Activated T-cell treated with anti-CD3 and anti-CD28 coated beads, Interleukin-2, amount 50 U/mL, for 24 hours (primary cell): ENCODE measurements at regions not wholly inside any gene's neighbourhood (a gene's known extent, or its start where the extent isn't known, plus 50 kb on each side); places are given as distances from the start of the nearest gene placed in this dataset.
A peak's percentile ranks its signal among the peaks of the same experiment; 100 is the strongest.
"Not testable (repeated sequence)": the region's sequence is repeated elsewhere in the genome, so short reads cannot be mapped to it uniquely, and the experiment has no call there.

ENCODE experiments used
- DNase-seq: peaks from one replicate; pipeline ENCODE4 v3.0.0-alpha.2; 2020
- H3K27ac Mint-ChIP-seq: 2 replicates; pipeline ENCODE4 v1.8.0; 2020; ENCODE audit warnings: mild to moderate bottlenecking, mixed read lengths
- H3K27me3 Mint-ChIP-seq: 2 replicates; pipeline ENCODE4 v1.8.0; 2020; ENCODE audit warnings: mixed read lengths
- H3K36me3 Mint-ChIP-seq: 2 replicates; pipeline ENCODE4 v1.8.0; 2020; ENCODE audit warnings: low read depth, mixed read lengths
- H3K4me1 Mint-ChIP-seq: 2 replicates; pipeline ENCODE4 v1.8.0; 2020; ENCODE audit warnings: low read depth, mixed read lengths
- H3K4me3 Mint-ChIP-seq: 2 replicates; pipeline ENCODE4 v1.8.0; 2020; ENCODE audit warnings: mild to moderate bottlenecking, moderate library complexity, mixed read lengths
- H3K9me3 Mint-ChIP-seq: 2 replicates; pipeline ENCODE4 v1.8.0; 2020; ENCODE audit warnings: mixed read lengths

GRCh38 chr15:79562899-79563298, 130.8 kb downstream of the MINAR1 start:
- no peaks in the 10 kb centered on the region for H3K36me3 Mint-ChIP-seq
- no peak overlapping the region for H3K27ac Mint-ChIP-seq
- DNase-seq, result no peak
- peaks cover 5% of the 10 kb centered on the region for H3K9me3 Mint-ChIP-seq
- no peak overlapping the region for H3K4me3 Mint-ChIP-seq
- no peaks in the 10 kb centered on the region for H3K4me1 Mint-ChIP-seq
- peaks cover 39% of the 10 kb centered on the region for H3K27me3 Mint-ChIP-seq

GRCh38 chr15:79570004-79570403, 137.9 kb downstream of the MINAR1 start:
- Mint-ChIP-seq H3K9me3 (no peaks in the 10 kb centered on the region), H3K4me3 (no peak overlapping the region), H3K27me3 (no peaks in the 10 kb centered on the region), H3K27ac (no peak overlapping the region), H3K36me3 (no peaks in the 10 kb centered on the region), H3K4me1 (no peaks in the 10 kb centered on the region)
- no peak for DNase-seq

- H3K4me1 Mint-ChIP-seq, result no peaks in the 10 kb centered on the region
- H3K36me3 Mint-ChIP-seq, result no peaks in the 10 kb centered on the region
- no peaks in the 10 kb centered on the region for H3K9me3 Mint-ChIP-seq
- no peak overlapping the region for H3K4me3 Mint-ChIP-seq
- no peak for DNase-seq
- no peak overlapping the region for H3K27ac Mint-ChIP-seq
- peaks cover 6% of the 10 kb centered on the region for H3K27me3 Mint-ChIP-seq
These were observed 140.7 kb downstream of the MINAR1 start for GRCh38 chr15:79572691-79573404.

- not testable (repeated sequence) for H3K9me3 Mint-ChIP-seq, H3K27me3 Mint-ChIP-seq, H3K4me3 Mint-ChIP-seq, H3K36me3 Mint-ChIP-seq, H3K4me1 Mint-ChIP-seq, H3K27ac Mint-ChIP-seq, DNase-seq
These were observed 142.5 kb downstream of the MINAR1 start for GRCh38 chr15:79574431-79575273.

- Mint-ChIP-seq H3K27me3 (peaks cover 22% of the 10 kb centered on the region), H3K4me1 (no peaks in the 10 kb centered on the region), H3K9me3 (no peaks in the 10 kb centered on the region), H3K4me3 (no peak overlapping the region), H3K27ac (no peak overlapping the region), H3K36me3 (no peaks in the 10 kb centered on the region)
- DNase-seq, result no peak
These were observed 150.5 kb downstream of the MINAR1 start for GRCh38 chr15:79582650-79583049.

- Mint-ChIP-seq H3K4me3 (no peak overlapping the region), H3K9me3 (no peaks in the 10 kb centered on the region), H3K4me1 (no peaks in the 10 kb centered on the region), H3K36me3 (no peaks in the 10 kb centered on the region), H3K27ac (no peak overlapping the region), H3K27me3 (peaks cover 23% of the 10 kb centered on the region)
- DNase-seq, result no peak
These were observed 160.0 kb downstream of the MINAR1 start for GRCh38 chr15:79592126-79592525.

- peaks cover 17% of the 10 kb centered on the region for H3K27me3 Mint-ChIP-seq
- DNase-seq, result no peak
- no peaks in the 10 kb centered on the region for H3K9me3 Mint-ChIP-seq
These were observed 161.2 kb downstream of the MINAR1 start for GRCh38 chr15:79593119-79593869.

GRCh38 chr15:79595306-79595705, 163.2 kb downstream of the MINAR1 start:
- H3K4me1 Mint-ChIP-seq, result no peaks in the 10 kb centered on the region
- no peak for DNase-seq
- peaks cover 12% of the 10 kb centered on the region for H3K27me3 Mint-ChIP-seq
- H3K27ac Mint-ChIP-seq, result no peak overlapping the region
- no peak overlapping the region for H3K4me3 Mint-ChIP-seq
- H3K36me3 Mint-ChIP-seq, result no peaks in the 10 kb centered on the region
- H3K9me3 Mint-ChIP-seq, result no peaks in the 10 kb centered on the region

More at GRCh38 chr15:79593119-79593869, 161.2 kb downstream of the MINAR1 start:
- Mint-ChIP-seq H3K27ac (no peak overlapping the region), H3K4me1 (no peaks in the 10 kb centered on the region), H3K4me3 (no peak overlapping the region), H3K36me3 (no peaks in the 10 kb centered on the region)

- Mint-ChIP-seq H3K9me3 (no peaks in the 10 kb centered on the region), H3K27me3 (peaks cover 13% of the 10 kb centered on the region), H3K4me1 (no peaks in the 10 kb centered on the region), H3K4me3 (no peak overlapping the region), H3K36me3 (no peaks in the 10 kb centered on the region), H3K27ac (no peak overlapping the region)
- peak; percentile 37 for DNase-seq
These were observed 164.0 kb downstream of the MINAR1 start for GRCh38 chr15:79595995-79596622.

GRCh38 chr15:79598639-79599038, 166.5 kb downstream of the MINAR1 start:
- no peaks in the 10 kb centered on the region for H3K36me3 Mint-ChIP-seq
- H3K9me3 Mint-ChIP-seq, result no peaks in the 10 kb centered on the region
- no peak for DNase-seq
- H3K4me3 Mint-ChIP-seq, result no peak overlapping the region
- H3K27me3 Mint-ChIP-seq, result peaks cover 10% of the 10 kb centered on the region
- no peaks in the 10 kb centered on the region for H3K4me1 Mint-ChIP-seq
- H3K27ac Mint-ChIP-seq, result no peak overlapping the region

GRCh38 chr15:79601405-79602086, 169.4 kb downstream of the MINAR1 start:
- peaks cover 16% of the 10 kb centered on the region for H3K27me3 Mint-ChIP-seq
- H3K4me1 Mint-ChIP-seq, result no peaks in the 10 kb centered on the region
- no peak overlapping the region for H3K27ac Mint-ChIP-seq
- H3K4me3 Mint-ChIP-seq, result no peak overlapping the region
- DNase-seq, result no peak
- H3K36me3 Mint-ChIP-seq, result no peaks in the 10 kb centered on the region
- H3K9me3 Mint-ChIP-seq, result no peaks in the 10 kb centered on the region

- Mint-ChIP-seq H3K27ac (no peak overlapping the region), H3K4me1 (no peaks in the 10 kb centered on the region), H3K27me3 (peaks cover 16% of the 10 kb centered on the region), H3K4me3 (no peak overlapping the region), H3K36me3 (no peaks in the 10 kb centered on the region), H3K9me3 (no peaks in the 10 kb centered on the region)
- no peak for DNase-seq
These were observed 170.0 kb downstream of the MINAR1 start for GRCh38 chr15:79602180-79602579.

- Mint-ChIP-seq H3K36me3 (no peaks in the 10 kb centered on the region), H3K9me3 (no peaks in the 10 kb centered on the region), H3K4me3 (no peak overlapping the region), H3K4me1 (no peaks in the 10 kb centered on the region), H3K27ac (no peak overlapping the region), H3K27me3 (peaks cover 21% of the 10 kb centered on the region)
- DNase-seq, result no peak
These were observed 170.6 kb downstream of the MINAR1 start for GRCh38 chr15:79602731-79603130.

GRCh38 chr15:79606831-79607355, 174.8 kb downstream of the MINAR1 start:
- H3K4me1 Mint-ChIP-seq, result no peaks in the 10 kb centered on the region
- H3K27me3 Mint-ChIP-seq, result peaks cover 14% of the 10 kb centered on the region
- no peak for DNase-seq
- H3K27ac Mint-ChIP-seq, result no peak overlapping the region
- H3K36me3 Mint-ChIP-seq, result no peaks in the 10 kb centered on the region
- no peak overlapping the region for H3K4me3 Mint-ChIP-seq
- no peaks in the 10 kb centered on the region for H3K9me3 Mint-ChIP-seq
